WTC11 (cell line): ENCODE measurements at regions not wholly inside any gene's neighbourhood (a gene's known extent, or its start where the extent isn't known, plus 50 kb on each side); places are given as distances from the start of the nearest gene placed in this dataset.

Experiments
- ATAC-seq: fragments of 200-7000 bp; cut with Tn5 transposase; 2 replicates; pipeline ENCODE4 v1.10.0; 2021; ENCODE audit warnings: mild to moderate bottlenecking, moderate library complexity
- CTCF ChIA-PET: fragments of 300-600 bp; sonication (Branson Sonifier 250); formaldehyde crosslinking; loops from one replicate; lab custom pipeline; 2021; ENCODE audit warnings: antibody characterized with exemption; lab: Charles Lee
- POLR2A ChIA-PET: fragments of 350-600 bp; sonication (Branson Sonifier 250); formaldehyde crosslinking; loops from one replicate; lab custom pipeline; 2021; ENCODE audit warnings: antibody characterized with exemption; lab: Charles Lee
- DNase-seq: peaks from one replicate; pipeline ENCODE4 v3.0.0; 2021; ENCODE audit warnings: low spot score
- H3K27ac Mint-ChIP-seq: 2 replicates; pipeline ENCODE4 v1.8.0; 2021; ENCODE audit warnings: mixed read lengths
- H3K27me3 Mint-ChIP-seq: 2 replicates; pipeline ENCODE4 v1.8.0; 2021; ENCODE audit warnings: low read depth, mild to moderate bottlenecking, moderate library complexity, mixed read lengths
- H3K36me3 Mint-ChIP-seq: 2 replicates; pipeline ENCODE4 v1.8.0; 2021; ENCODE audit warnings: mixed read lengths
- H3K4me1 Mint-ChIP-seq: 2 replicates; pipeline ENCODE4 v1.8.0; 2022; ENCODE audit warnings: mixed read lengths
- H3K4me3 Mint-ChIP-seq: 2 replicates; pipeline ENCODE4 v1.8.0; 2021; ENCODE audit warnings: mild to moderate bottlenecking, moderate library complexity, mixed read lengths
- H3K9me3 Mint-ChIP-seq: 2 replicates; pipeline ENCODE4 v1.8.0; 2021; ENCODE audit warnings: mixed read lengths
- ATF3 ChIP-seq: sonication (generic); formaldehyde crosslinking; conservative IDR thresholded peaks from 2 replicates; pipeline ENCODE4 v1.8.1; 2022; ENCODE audit warnings: mild to moderate bottlenecking, missing genetic modification reagents
- CBFB ChIP-seq: sonication (generic); formaldehyde crosslinking; IDR thresholded peaks from 2 replicates; pipeline ENCODE4 v1.8.1; 2022; ENCODE audit warnings: mild to moderate bottlenecking, low read depth, missing genetic modification reagents
- GABPB1 ChIP-seq: sonication (generic); formaldehyde crosslinking; IDR thresholded peaks from 2 replicates; pipeline ENCODE4 v1.8.1; 2023; ENCODE audit warnings: mild to moderate bottlenecking, missing genetic modification reagents
- IRF1 ChIP-seq: sonication (generic); formaldehyde crosslinking; IDR thresholded peaks from 2 replicates; pipeline ENCODE4 v1.8.0; 2023; ENCODE audit warnings: missing genetic modification reagents
- IRF2 ChIP-seq: sonication (generic); formaldehyde crosslinking; IDR thresholded peaks from 2 replicates; pipeline ENCODE4 v1.8.0; 2022; ENCODE audit warnings: low read depth, missing genetic modification reagents, borderline replicate concordance
- MLX ChIP-seq: sonication (generic); formaldehyde crosslinking; IDR thresholded peaks from 2 replicates; pipeline ENCODE4 v1.8.1; 2023; ENCODE audit warnings: mild to moderate bottlenecking, missing genetic modification reagents, moderate library complexity
- MYBL2 ChIP-seq: sonication (generic); formaldehyde crosslinking; IDR thresholded peaks from 2 replicates; pipeline ENCODE4 v1.8.1; 2023; ENCODE audit warnings: mild to moderate bottlenecking, moderate library complexity, missing genetic modification reagents
- ZNF219 ChIP-seq: sonication (generic); formaldehyde crosslinking; IDR thresholded peaks from 2 replicates; pipeline ENCODE4 v1.8.0; 2023; ENCODE audit warnings: missing genetic modification reagents, mild to moderate bottlenecking, borderline replicate concordance
- ZNF281 ChIP-seq: sonication (generic); formaldehyde crosslinking; IDR thresholded peaks from 2 replicates; pipeline ENCODE4 v1.8.0; 2023; ENCODE audit warnings: mild to moderate bottlenecking, missing genetic modification reagents
- ZNF423 ChIP-seq: fragments of 250-450 bp; sonication (Bioruptor Pico); IDR thresholded peaks from 2 replicates; pipeline ENCODE4 v2.1.2; 2022; ENCODE audit warnings: mild to moderate bottlenecking, moderate library complexity
- TF ChIP-seq, protein P1 (sequence below): sonication (generic); formaldehyde crosslinking; IDR thresholded peaks from 2 replicates; pipeline ENCODE4 v1.8.0; 2023; ENCODE audit warnings: missing genetic modification reagents, mild to moderate bottlenecking, borderline replicate concordance
- TF ChIP-seq, protein P2 (sequence below): fragments of 250-450 bp; sonication (Bioruptor Pico); IDR thresholded peaks from 2 replicates; pipeline ENCODE4 v1.9.0; 2021; ENCODE audit warnings: moderate library complexity, mild to moderate bottlenecking, inconsistent platforms, borderline replicate concordance
- TF ChIP-seq, protein P3 (sequence below): sonication (generic); formaldehyde crosslinking; IDR thresholded peaks from 2 replicates; pipeline ENCODE4 v1.8.1; 2023; ENCODE audit warnings: mild to moderate bottlenecking, missing genetic modification reagents

DNA sequence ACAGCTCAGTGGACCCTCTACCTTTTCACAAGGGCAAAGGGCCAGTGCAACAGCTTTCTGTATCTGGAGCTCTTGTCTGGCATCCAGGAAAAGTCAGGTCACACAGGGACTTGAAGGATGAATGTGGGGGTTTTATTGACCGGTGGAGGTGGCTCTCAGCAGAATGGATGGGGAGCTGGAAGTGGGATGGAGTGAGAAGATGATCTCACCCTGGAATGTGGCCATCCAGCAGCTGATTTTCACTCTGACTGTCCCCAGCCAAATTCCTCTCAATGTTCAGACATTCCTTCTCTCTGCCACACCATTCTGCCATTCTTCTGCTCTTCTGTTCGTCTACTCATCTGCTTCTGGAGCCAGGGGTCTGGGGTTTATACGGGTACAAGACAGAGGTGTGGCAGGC lies 1119.9 kb downstream of the TAF11L14 start (continued):
- TF ChIP-seq, protein P1, sequence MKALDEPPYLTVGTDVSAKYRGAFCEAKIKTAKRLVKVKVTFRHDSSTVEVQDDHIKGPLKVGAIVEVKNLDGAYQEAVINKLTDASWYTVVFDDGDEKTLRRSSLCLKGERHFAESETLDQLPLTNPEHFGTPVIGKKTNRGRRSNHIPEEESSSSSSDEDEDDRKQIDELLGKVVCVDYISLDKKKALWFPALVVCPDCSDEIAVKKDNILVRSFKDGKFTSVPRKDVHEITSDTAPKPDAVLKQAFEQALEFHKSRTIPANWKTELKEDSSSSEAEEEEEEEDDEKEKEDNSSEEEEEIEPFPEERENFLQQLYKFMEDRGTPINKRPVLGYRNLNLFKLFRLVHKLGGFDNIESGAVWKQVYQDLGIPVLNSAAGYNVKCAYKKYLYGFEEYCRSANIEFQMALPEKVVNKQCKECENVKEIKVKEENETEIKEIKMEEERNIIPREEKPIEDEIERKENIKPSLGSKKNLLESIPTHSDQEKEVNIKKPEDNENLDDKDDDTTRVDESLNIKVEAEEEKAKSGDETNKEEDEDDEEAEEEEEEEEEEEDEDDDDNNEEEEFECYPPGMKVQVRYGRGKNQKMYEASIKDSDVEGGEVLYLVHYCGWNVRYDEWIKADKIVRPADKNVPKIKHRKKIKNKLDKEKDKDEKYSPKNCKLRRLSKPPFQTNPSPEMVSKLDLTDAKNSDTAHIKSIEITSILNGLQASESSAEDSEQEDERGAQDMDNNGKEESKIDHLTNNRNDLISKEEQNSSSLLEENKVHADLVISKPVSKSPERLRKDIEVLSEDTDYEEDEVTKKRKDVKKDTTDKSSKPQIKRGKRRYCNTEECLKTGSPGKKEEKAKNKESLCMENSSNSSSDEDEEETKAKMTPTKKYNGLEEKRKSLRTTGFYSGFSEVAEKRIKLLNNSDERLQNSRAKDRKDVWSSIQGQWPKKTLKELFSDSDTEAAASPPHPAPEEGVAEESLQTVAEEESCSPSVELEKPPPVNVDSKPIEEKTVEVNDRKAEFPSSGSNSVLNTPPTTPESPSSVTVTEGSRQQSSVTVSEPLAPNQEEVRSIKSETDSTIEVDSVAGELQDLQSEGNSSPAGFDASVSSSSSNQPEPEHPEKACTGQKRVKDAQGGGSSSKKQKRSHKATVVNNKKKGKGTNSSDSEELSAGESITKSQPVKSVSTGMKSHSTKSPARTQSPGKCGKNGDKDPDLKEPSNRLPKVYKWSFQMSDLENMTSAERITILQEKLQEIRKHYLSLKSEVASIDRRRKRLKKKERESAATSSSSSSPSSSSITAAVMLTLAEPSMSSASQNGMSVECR (CRISPR knock-in tag), result no peak
- TF ChIP-seq MLX (no peak), IRF2 (no peak)

- H3K27me3 Mint-ChIP-seq, result no peaks in the 10 kb centered on the region
- no peak overlapping the region for H3K27ac Mint-ChIP-seq
- POLR2A ChIA-PET, result no interaction called here
- ATAC-seq (no peak), DNase-seq (no peak)
- no peaks in the 10 kb centered on the region for H3K36me3 Mint-ChIP-seq
- no peaks in the 10 kb centered on the region for H3K4me1 Mint-ChIP-seq
- TF ChIP-seq ZNF423 (CRISPR knock-in tag) (no peak), ZNF281 (CRISPR knock-in tag) (no peak)
- TF ChIP-seq, protein P2, sequence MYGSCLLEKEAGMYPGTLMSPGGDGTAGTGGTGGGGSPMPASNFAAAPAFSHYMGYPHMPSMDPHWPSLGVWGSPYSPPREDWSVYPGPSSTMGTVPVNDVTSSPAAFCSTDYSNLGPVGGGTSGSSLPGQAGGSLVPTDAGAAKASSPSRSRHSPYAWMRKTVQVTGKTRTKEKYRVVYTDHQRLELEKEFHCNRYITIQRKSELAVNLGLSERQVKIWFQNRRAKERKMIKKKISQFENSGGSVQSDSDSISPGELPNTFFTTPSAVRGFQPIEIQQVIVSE (CRISPR knock-in tag), result no peak
- H3K9me3 Mint-ChIP-seq, result peaks cover 7% of the 10 kb centered on the region
- CTCF ChIA-PET, result no interaction called here
- no peak overlapping the region for H3K4me3 Mint-ChIP-seq
Observed at GRCh38 chr5:18761801-18762200, 1127.5 kb downstream of the TAF11L14 start.

GRCh38 chr5:18764161-18764560 lies 1129.9 kb downstream of the TAF11L14 start:
- CTCF ChIA-PET, result no interaction called here
- 0 out of 2 replicates have a peak, but pooled peaks cover under 1% of the 10 kb centered on the region for H3K4me1 Mint-ChIP-seq
- H3K9me3 Mint-ChIP-seq, result peaks cover 7% of the 10 kb centered on the region
- no peak overlapping the region for H3K27ac Mint-ChIP-seq
- no peaks in the 10 kb centered on the region for H3K27me3 Mint-ChIP-seq
- no peaks in the 10 kb centered on the region for H3K36me3 Mint-ChIP-seq
- POLR2A ChIA-PET, result no interaction called here
- H3K4me3 Mint-ChIP-seq, result no peak overlapping the region
- no peak for TF ChIP-seq ZNF219 (CRISPR knock-in tag)
- no peak for TF ChIP-seq IRF1
- TF ChIP-seq MYBL2 (CRISPR knock-in tag), result no peak
- TF ChIP-seq, protein P3, sequence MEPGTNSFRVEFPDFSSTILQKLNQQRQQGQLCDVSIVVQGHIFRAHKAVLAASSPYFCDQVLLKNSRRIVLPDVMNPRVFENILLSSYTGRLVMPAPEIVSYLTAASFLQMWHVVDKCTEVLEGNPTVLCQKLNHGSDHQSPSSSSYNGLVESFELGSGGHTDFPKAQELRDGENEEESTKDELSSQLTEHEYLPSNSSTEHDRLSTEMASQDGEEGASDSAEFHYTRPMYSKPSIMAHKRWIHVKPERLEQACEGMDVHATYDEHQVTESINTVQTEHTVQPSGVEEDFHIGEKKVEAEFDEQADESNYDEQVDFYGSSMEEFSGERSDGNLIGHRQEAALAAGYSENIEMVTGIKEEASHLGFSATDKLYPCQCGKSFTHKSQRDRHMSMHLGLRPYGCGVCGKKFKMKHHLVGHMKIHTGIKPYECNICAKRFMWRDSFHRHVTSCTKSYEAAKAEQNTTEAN (CRISPR knock-in tag), result no peak
- no peak for TF ChIP-seq CBFB
- TF ChIP-seq, protein P1 (CRISPR knock-in tag), result no peak
- no peak for TF ChIP-seq ATF3 (CRISPR knock-in tag)
- TF ChIP-seq GABPB1 (CRISPR knock-in tag), result no peak
- TF ChIP-seq MLX, result no peak
- ATAC-seq, result no peak
- DNase-seq, result no peak
